H1 (cell line): ENCODE measurements at regions not wholly inside any gene's neighbourhood (a gene's known extent, or its start where the extent isn't known, plus 50 kb on each side); places are given as distances from the start of the nearest gene placed in this dataset.
"Not testable (repeated sequence)": the region's sequence is repeated elsewhere in the genome, so short reads cannot be mapped to it uniquely, and the experiment has no call there.

Experiments used
- CTCF ChIA-PET: fragments of 300-600 bp; sonication (Branson Sonifier 250); formaldehyde crosslinking; loops from one replicate; lab custom pipeline; 2021; ENCODE audit not compliant: partially characterized antibody; lab: Charles Lee
- POLR2A ChIA-PET: fragments of 300-600 bp; sonication (Branson Sonifier 250); formaldehyde crosslinking; loops from one replicate; lab custom pipeline; 2021; ENCODE audit warnings: inconsistent platforms; ENCODE audit not compliant: partially characterized antibody; lab: Charles Lee
- DNase-seq, 2 experiments: peaks; one replicate each; pipeline versions ENCODE4 v3.0.0 to v3.0.0-alpha.2; 2010 to 2022; ENCODE audit warnings: low spot score in 2 of 2, low read depth in 1 of 2, mixed read lengths in 1 of 2
- FAIRE-seq: peaks from 2 replicates; lab custom pipeline; 2011; peaks lifted over from hg19 to GRCh38; lab: Jason Lieb, UNC
- H2AFZ ChIP-seq: 2 replicates; pipeline ENCODE4 v1.8.1; 2012; ENCODE audit warnings: low read length, inconsistent platforms
- H2AK5ac ChIP-seq: 2 replicates; pipeline ENCODE4 v1.6.1; 2013; ENCODE audit warnings: low read depth, low read length
- H2BK120ac ChIP-seq: replicated peaks from 2 replicates; pipeline ENCODE3; 2013; ENCODE audit warnings: low read depth, low read length, inconsistent platforms
- H2BK12ac ChIP-seq: 2 replicates; pipeline ENCODE4 v1.6.1; 2013; ENCODE audit warnings: low read depth, low read length
- H2BK15ac ChIP-seq: 2 replicates; pipeline ENCODE4 v1.6.1; 2013; ENCODE audit warnings: low read length
- H2BK20ac ChIP-seq: 2 replicates; pipeline ENCODE4 v1.6.1; 2013; ENCODE audit warnings: low read length
- H2BK5ac ChIP-seq: 2 replicates; pipeline ENCODE4 v1.6.1; 2013; ENCODE audit warnings: low read depth, low read length
- H3K14ac ChIP-seq: 2 replicates; pipeline ENCODE4 v1.6.1; 2013; ENCODE audit warnings: inconsistent platforms; ENCODE audit not compliant: insufficient read length
- H3K18ac ChIP-seq: 2 replicates; pipeline ENCODE4 v1.6.1; 2013; ENCODE audit warnings: low read length; ENCODE audit errors: extremely low read depth
- H3K23ac ChIP-seq: 2 replicates; pipeline ENCODE4 v1.6.1; 2013; ENCODE audit warnings: inconsistent platforms; ENCODE audit not compliant: insufficient read length
- H3K23me2 ChIP-seq: 2 replicates; pipeline ENCODE4 v1.6.1; 2013; ENCODE audit warnings: low read depth, low read length
- H3K27ac ChIP-seq: 2 replicates; pipeline ENCODE4 v1.6.1; 2011; ENCODE audit warnings: low read depth, low read length, inconsistent platforms
- H3K27me3 ChIP-seq, 4 experiments: replicated peaks in 1 of 4; 1 replicate in 1 of 4; 2 replicates in 3 of 4; pipeline versions ENCODE4 v1.6.1 to v1.8.1; 2011 to 2013; ENCODE audit warnings: low read length in 3 of 4, mild to moderate bottlenecking in 3 of 4, inconsistent platforms in 2 of 4, mixed read lengths in 2 of 4, moderate library complexity in 1 of 4; ENCODE audit not compliant: control insufficient read depth in 3 of 4, insufficient read depth in 3 of 4; ENCODE audit errors: extremely low read depth in 1 of 4
- H3K36me3 ChIP-seq, 4 experiments: 2 replicates each; pipeline versions ENCODE4 v1.6.1 to v1.8.1; 2011 to 2013; ENCODE audit warnings: mild to moderate bottlenecking in 4 of 4, low read length in 3 of 4, moderate library complexity in 2 of 4, control low read depth in 1 of 4, inconsistent platforms in 1 of 4; ENCODE audit not compliant: insufficient read depth in 4 of 4, control insufficient read depth in 2 of 4
- H3K4ac ChIP-seq: replicated peaks from 2 replicates; pipeline ENCODE3; 2013; ENCODE audit warnings: low read length, low read depth, mixed read lengths, inconsistent platforms; ENCODE audit not compliant: insufficient read length
- H3K4me1 ChIP-seq, 4 experiments: replicated peaks in 1 of 4; 1 replicate in 1 of 4; 2 replicates in 3 of 4; pipeline versions ENCODE4 v1.6.1 to v1.8.1; 2011 to 2013; ENCODE audit warnings: low read length in 3 of 4, inconsistent platforms in 2 of 4, mixed read lengths in 1 of 4; ENCODE audit not compliant: insufficient read depth in 4 of 4, control insufficient read depth in 3 of 4
- H3K4me2 ChIP-seq, 2 experiments: 2 replicates each; pipeline versions ENCODE4 v1.6.1 to v1.8.1; 2011 to 2013; ENCODE audit warnings: low read depth in 2 of 2, low read length in 2 of 2, control low read depth in 1 of 2, inconsistent platforms in 1 of 2, mild to moderate bottlenecking in 1 of 2; ENCODE audit not compliant: insufficient read depth in 1 of 2
- H3K4me3 ChIP-seq, 4 experiments: fragments of 200-600, 300-600 bp in 1 of 4; sonication (generic), shearing (Covaris generic), sonication (Bioruptor Twin) in 1 of 4; 2 replicates each; pipeline versions ENCODE4 v1.5.1 to v1.8.1; 2011 to 2016; ENCODE audit warnings: low read length in 4 of 4, low read depth in 3 of 4, control low read depth in 2 of 4, inconsistent platforms in 2 of 4, mild to moderate bottlenecking in 2 of 4, mixed read lengths in 1 of 4, moderate library complexity in 1 of 4; ENCODE audit not compliant: insufficient read depth in 2 of 4; ENCODE audit errors: extremely low read depth in 1 of 4
- H3K56ac ChIP-seq: replicated peaks from 2 replicates; pipeline ENCODE3; 2013; ENCODE audit warnings: low read depth, mild to moderate bottlenecking, mixed read lengths, low read length, inconsistent platforms; ENCODE audit not compliant: insufficient read length
- H3K79me1 ChIP-seq: 2 replicates; pipeline ENCODE4 v1.6.1; 2013; ENCODE audit warnings: low read depth, low read length, control low read depth
- H3K79me2 ChIP-seq, 2 experiments: 2 replicates each; pipeline versions ENCODE4 v1.6.1 to v1.8.1; 2012 to 2013; ENCODE audit warnings: low read length in 2 of 2, mild to moderate bottlenecking in 2 of 2, inconsistent platforms in 1 of 2; ENCODE audit not compliant: insufficient read depth in 2 of 2, control insufficient read depth in 1 of 2
- H3K9ac ChIP-seq, 4 experiments: replicated peaks in 1 of 4; 1 replicate in 1 of 4; 2 replicates in 3 of 4; pipeline versions ENCODE4 v1.6.1 to v1.8.1; 2011 to 2013; ENCODE audit warnings: low read depth in 3 of 4, low read length in 3 of 4, control low read depth in 2 of 4, mild to moderate bottlenecking in 2 of 4, moderate library complexity in 2 of 4, inconsistent platforms in 1 of 4; ENCODE audit errors: extremely low read depth in 1 of 4
- H3K9me3 ChIP-seq, 2 experiments: 2 replicates each; pipeline versions ENCODE4 v1.6.1 to v1.8.1; 2012 to 2013; ENCODE audit warnings: mild to moderate bottlenecking in 2 of 2, moderate library complexity in 2 of 2, control low read depth in 1 of 2, inconsistent platforms in 1 of 2, low read depth in 1 of 2, low read length in 1 of 2, mixed read lengths in 1 of 2; ENCODE audit not compliant: insufficient read depth in 2 of 2
- H4K20me1 ChIP-seq, 2 experiments: replicated peaks in 1 of 2; 2 replicates each; pipeline versions ENCODE3 to v1.8.1; 2011 to 2013; ENCODE audit warnings: inconsistent platforms in 2 of 2, low read length in 2 of 2, mild to moderate bottlenecking in 1 of 2; ENCODE audit not compliant: insufficient read depth in 2 of 2, control insufficient read depth in 1 of 2
- H4K5ac ChIP-seq: 2 replicates; pipeline ENCODE4 v1.6.1; 2013; ENCODE audit warnings: low read length, low read depth, mixed read lengths, inconsistent platforms; ENCODE audit not compliant: insufficient read length
- H4K8ac ChIP-seq: 2 replicates; pipeline ENCODE4 v1.8.0; 2013; ENCODE audit warnings: mild to moderate bottlenecking, moderate library complexity, low read length, inconsistent platforms; ENCODE audit not compliant: insufficient read depth; ENCODE audit errors: extremely low read depth
- H4K91ac ChIP-seq: replicated peaks from 2 replicates; pipeline ENCODE3; 2013; ENCODE audit warnings: low read length, mixed read lengths, inconsistent platforms; ENCODE audit not compliant: insufficient read length
- WGBS, 2 experiments: shearing (Covaris generic) in 1 of 2; methylation state at CpG; one replicate each; pipeline versions ENCODE4 v1.1.6 to v1.1.7; 2013 to 2015; ENCODE audit warnings: low lambda C conversion rate in 2 of 2, mixed read lengths in 2 of 2, inconsistent platforms in 1 of 2, low coverage in 1 of 2, missing lambda C conversion rate in 1 of 2; ENCODE audit not compliant: insufficient replicate concordance in 2 of 2, insufficient coverage in 1 of 2, insufficient read length in 1 of 2; ENCODE audit errors: extremely low coverage in 1 of 2, missing lambda C conversion rate in 1 of 2; 5-methylcytosine and 5-hydroxymethylcytosine counted together
- TF ChIP-seq, protein P1 (sequence below), 3 experiments: IDR thresholded peaks; 1 replicate in 2 of 3; 2 replicates in 1 of 3; pipeline versions ENCODE4 v1.5.1 to v1.6.1; 2011; ENCODE audit warnings: low read length in 3 of 3, mild to moderate bottlenecking in 3 of 3, inconsistent platforms in 2 of 3, low read depth in 1 of 3, moderate library complexity in 1 of 3; ENCODE audit not compliant: insufficient read depth in 1 of 3; ENCODE audit errors: control extremely low read depth in 1 of 3

DNA sequence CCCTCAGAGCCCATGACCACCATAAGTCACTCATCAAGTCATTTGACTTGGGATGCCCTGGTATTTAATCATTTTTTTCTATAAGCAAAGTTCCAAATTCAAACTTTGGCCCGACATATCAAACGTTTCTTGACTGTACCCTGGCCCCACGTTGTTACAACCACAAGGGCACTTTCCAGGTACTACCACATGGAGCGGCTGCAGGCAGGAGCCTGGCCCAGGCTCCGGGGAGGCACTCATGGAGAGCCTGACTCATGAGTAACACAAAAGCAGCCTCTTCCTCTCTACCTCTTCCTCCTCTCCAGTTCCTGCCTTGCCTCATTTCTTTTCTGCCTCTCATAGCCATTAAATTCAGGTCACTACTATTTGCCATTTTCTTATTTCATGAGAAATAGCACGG lies 87.2 kb downstream of the CDRT15L2 start:
- H3K4me1 ChIP-seq, DNase-seq, H3K4me2 ChIP-seq, H4K20me1 ChIP-seq, H4K8ac ChIP-seq, H3K27ac ChIP-seq, H3K23me2 ChIP-seq, H2AK5ac ChIP-seq, H2BK12ac ChIP-seq, FAIRE-seq, H3K56ac ChIP-seq, CTCF ChIA-PET, H2BK15ac ChIP-seq, H3K14ac ChIP-seq, H3K18ac ChIP-seq, H3K4ac ChIP-seq, POLR2A ChIA-PET, H3K9me3 ChIP-seq, H3K79me2 ChIP-seq, H3K27me3 ChIP-seq, H3K23ac ChIP-seq, H3K36me3 ChIP-seq, H3K79me1 ChIP-seq, H2BK120ac ChIP-seq, H3K9ac ChIP-seq, H4K91ac ChIP-seq, H2BK20ac ChIP-seq, H2BK5ac ChIP-seq, H2AFZ ChIP-seq, H4K5ac ChIP-seq, H3K4me3 ChIP-seq: not testable (repeated sequence)
- TF ChIP-seq, protein P1, sequence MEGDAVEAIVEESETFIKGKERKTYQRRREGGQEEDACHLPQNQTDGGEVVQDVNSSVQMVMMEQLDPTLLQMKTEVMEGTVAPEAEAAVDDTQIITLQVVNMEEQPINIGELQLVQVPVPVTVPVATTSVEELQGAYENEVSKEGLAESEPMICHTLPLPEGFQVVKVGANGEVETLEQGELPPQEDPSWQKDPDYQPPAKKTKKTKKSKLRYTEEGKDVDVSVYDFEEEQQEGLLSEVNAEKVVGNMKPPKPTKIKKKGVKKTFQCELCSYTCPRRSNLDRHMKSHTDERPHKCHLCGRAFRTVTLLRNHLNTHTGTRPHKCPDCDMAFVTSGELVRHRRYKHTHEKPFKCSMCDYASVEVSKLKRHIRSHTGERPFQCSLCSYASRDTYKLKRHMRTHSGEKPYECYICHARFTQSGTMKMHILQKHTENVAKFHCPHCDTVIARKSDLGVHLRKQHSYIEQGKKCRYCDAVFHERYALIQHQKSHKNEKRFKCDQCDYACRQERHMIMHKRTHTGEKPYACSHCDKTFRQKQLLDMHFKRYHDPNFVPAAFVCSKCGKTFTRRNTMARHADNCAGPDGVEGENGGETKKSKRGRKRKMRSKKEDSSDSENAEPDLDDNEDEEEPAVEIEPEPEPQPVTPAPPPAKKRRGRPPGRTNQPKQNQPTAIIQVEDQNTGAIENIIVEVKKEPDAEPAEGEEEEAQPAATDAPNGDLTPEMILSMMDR (IDR thresholded peaks at IDR 0.05; ENCODE audit: control extremely low read depth in 1 of 3, insufficient read depth in 1 of 3, low read depth in 1 of 3, low read length in 3 of 3): 0 out of 4 replicates have a peak, but pooled peaks of 1 of the 3 experiments have one; percentile 12
- WGBS, 2 experiments: 91% methylated on average over 5 of the region's 6 CpGs; no CpG with 5 or more reads in 1 of the 2 experiments
